GM12891 (cell line): ENCODE measurements at regions not wholly inside any gene's neighbourhood (a gene's known extent, or its start where the extent isn't known, plus 50 kb on each side); places are given as distances from the start of the nearest gene placed in this dataset.

ENCODE experiments used
- PAX5 ChIP-seq: IDR thresholded peaks from 2 replicates; pipeline ENCODE4 v1.6.1; 2011; ENCODE audit warnings: low read length, moderate library complexity, mild to moderate bottlenecking; ENCODE audit not compliant: insufficient read depth, severe bottlenecking
- POLR2A ChIP-seq: IDR thresholded peaks from 2 replicates; pipeline ENCODE4 v1.6.1; 2011; ENCODE audit warnings: low read depth, low read length, control low read depth
- POLR2AphosphoS5 ChIP-seq: IDR thresholded peaks from 2 replicates; pipeline ENCODE4 v1.6.1; 2011; ENCODE audit warnings: low read depth, low read length, control low read depth
- POU2F2 ChIP-seq: IDR thresholded peaks from 2 replicates; pipeline ENCODE4 v1.6.1; 2011; ENCODE audit warnings: low read depth, mild to moderate bottlenecking, control low read depth, low read length, moderate library complexity
- SPI1 ChIP-seq: IDR thresholded peaks from 2 replicates; pipeline ENCODE4 v1.6.1; 2011; ENCODE audit warnings: low read depth, low read length, control low read depth
- TAF1 ChIP-seq: IDR thresholded peaks from 2 replicates; pipeline ENCODE4 v1.6.1; 2011; ENCODE audit warnings: low read depth, low read length, control low read depth

GRCh38 chr20:19070026-19070425, 142.4 kb upstream of the SLC24A3 start:
- TF ChIP-seq TAF1 (no peak), POLR2AphosphoS5 (no peak), SPI1 (no peak), POLR2A (no peak), POU2F2 (no peak), PAX5 (no peak)
